ENCODE measurements at regions not wholly inside any gene's neighbourhood (a gene's known extent, or its start where the extent isn't known, plus 50 kb on each side); places are given as distances from the start of the nearest gene placed in this dataset.

GRCh38 chr2:167361426-167361825 lies 473.1 kb downstream of the XIRP2 start:
- no TSS peak for BruUV-seq (replicated peaks)
- Histone ChIP-seq H3K27ac (ENCODE audit: low read depth, low read length, poor library complexity, severe bottlenecking) (no peak overlapping the region), H3K9me2 (ENCODE audit: insufficient read depth, low read length) (no peaks in the 10 kb centered on the region), H3K4me1 (ENCODE audit: insufficient read depth, low read length, poor library complexity, severe bottlenecking) (no peaks in the 10 kb centered on the region), H2AFZ (ENCODE audit: low read length) (no peak overlapping the region), H3K4me3 (ENCODE audit: low read depth, low read length, poor library complexity, severe bottlenecking) (no peak overlapping the region), H3K36me3 (ENCODE audit: insufficient read depth, low read length) (no peaks in the 10 kb centered on the region), H4K20me1 (ENCODE audit: insufficient read depth, low read length) (no peaks in the 10 kb centered on the region), H3K4me2 (ENCODE audit: low read length) (no peak overlapping the region), H3K9me3 (ENCODE audit: low read length) (no peaks in the 10 kb centered on the region), H3K79me2 (ENCODE audit: insufficient read depth, low read depth, low read length) (no peaks in the 10 kb centered on the region)
- DNase-seq (ENCODE audit: low spot score): no peak
- CTCF ChIA-PET (ENCODE audit: unreplicated experiment): no interaction called here
- intact Hi-C loops (cut with micrococcal nuclease; ENCODE audit: unreplicated experiment): no loop called here
- POLR2A ChIA-PET: no interaction called here
- TF ChIP-seq EZH2phosphoT487 (IDR thresholded peaks at IDR 0.05; ENCODE audit: borderline replicate concordance, low read depth, low read length): no peak
- TF ChIP-seq CTCF (conservative IDR thresholded peaks at IDR 0.05; ENCODE audit: low read length): no peak

- ChIA-PET POLR2A (no interaction called here), CTCF (ENCODE audit: unreplicated experiment) (no interaction called here)
- Histone ChIP-seq H4K20me1 (ENCODE audit: insufficient read depth, low read length) (no peaks in the 10 kb centered on the region), H3K9me3 (ENCODE audit: low read length) (no peaks in the 10 kb centered on the region), H3K27ac (ENCODE audit: low read depth, low read length, poor library complexity, severe bottlenecking) (no peak overlapping the region), H3K4me2 (ENCODE audit: low read length) (no peak overlapping the region), H3K79me2 (ENCODE audit: insufficient read depth, low read depth, low read length) (no peaks in the 10 kb centered on the region), H3K4me1 (ENCODE audit: insufficient read depth, low read length, poor library complexity, severe bottlenecking) (no peaks in the 10 kb centered on the region), H3K4me3 (ENCODE audit: low read depth, low read length, poor library complexity, severe bottlenecking) (no peak overlapping the region), H2AFZ (ENCODE audit: low read length) (no peak overlapping the region), H3K9me2 (ENCODE audit: insufficient read depth, low read length) (no peaks in the 10 kb centered on the region), H3K36me3 (ENCODE audit: insufficient read depth, low read length) (no peaks in the 10 kb centered on the region)
- intact Hi-C loops (cut with micrococcal nuclease; ENCODE audit: unreplicated experiment): no loop called here
- no peak for TF ChIP-seq CTCF (conservative IDR thresholded peaks at IDR 0.05; ENCODE audit: low read length)
- TF ChIP-seq EZH2phosphoT487 (IDR thresholded peaks at IDR 0.05; ENCODE audit: borderline replicate concordance, low read depth, low read length): no peak
- no TSS peak for BruUV-seq (replicated peaks)
- no peak for DNase-seq (ENCODE audit: low spot score)
Measured at GRCh38 chr2:167355821-167356220, 467.5 kb downstream of the XIRP2 start.

DNA sequence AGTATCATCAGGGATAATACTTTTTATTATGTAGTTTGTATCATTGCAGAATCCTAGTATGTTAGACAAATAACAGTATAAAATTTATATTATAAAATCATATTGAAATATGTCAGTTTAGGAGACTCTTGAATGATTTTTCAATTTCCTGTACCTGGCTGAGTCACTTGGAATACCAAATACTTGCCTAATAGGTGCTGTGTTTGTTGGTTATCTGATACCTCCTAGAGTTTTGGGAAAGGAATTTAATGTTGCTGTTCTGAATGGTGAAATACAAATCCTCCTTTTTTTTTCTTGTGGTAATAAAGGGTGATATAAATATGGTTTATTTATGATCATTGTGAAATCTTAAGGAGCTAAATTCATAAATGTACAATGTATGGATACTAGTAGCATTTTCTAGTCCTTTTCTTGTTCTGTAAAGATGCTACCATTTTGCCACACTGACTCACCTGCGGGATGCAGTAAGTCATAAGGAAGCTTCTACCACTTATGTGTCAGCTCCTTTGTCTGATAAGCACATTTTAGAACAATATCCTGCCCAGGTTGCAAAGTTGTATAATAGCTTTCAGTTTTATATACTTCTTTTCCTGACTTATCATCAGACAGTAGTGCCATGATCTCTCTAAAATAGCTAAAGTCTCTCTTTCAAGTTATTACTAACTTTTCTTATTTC lies 465.5 kb downstream of the XIRP2 start:
- Histone ChIP-seq H4K20me1 (ENCODE audit: insufficient read depth, low read length) (no peaks in the 10 kb centered on the region), H3K4me1 (ENCODE audit: insufficient read depth, low read length, poor library complexity, severe bottlenecking) (no peaks in the 10 kb centered on the region), H3K9me3 (ENCODE audit: low read length) (no peaks in the 10 kb centered on the region), H3K36me3 (ENCODE audit: insufficient read depth, low read length) (no peaks in the 10 kb centered on the region), H3K27ac (ENCODE audit: low read depth, low read length, poor library complexity, severe bottlenecking) (no peak overlapping the region), H2AFZ (ENCODE audit: low read length) (no peak overlapping the region), H3K9me2 (ENCODE audit: insufficient read depth, low read length) (no peaks in the 10 kb centered on the region), H3K4me2 (ENCODE audit: low read length) (no peak overlapping the region), H3K79me2 (ENCODE audit: insufficient read depth, low read depth, low read length) (no peaks in the 10 kb centered on the region), H3K4me3 (ENCODE audit: low read depth, low read length, poor library complexity, severe bottlenecking) (no peak overlapping the region)
- no peak for DNase-seq (ENCODE audit: low spot score)
- ChIA-PET CTCF (ENCODE audit: unreplicated experiment) (no interaction called here), POLR2A (interaction anchor here (0.5 kb wide), 2 partner anchors 380 to 636 kb away, joined by 3 read pairs; no protein-coding TSS in a partner anchor)
- no TSS peak for BruUV-seq (replicated peaks)
- intact Hi-C loops (cut with micrococcal nuclease; ENCODE audit: unreplicated experiment): no loop called here
- no peak for TF ChIP-seq CTCF (conservative IDR thresholded peaks at IDR 0.05; ENCODE audit: low read length)
- TF ChIP-seq EZH2phosphoT487 (IDR thresholded peaks at IDR 0.05; ENCODE audit: borderline replicate concordance, low read depth, low read length): no peak
